ENCODE measurements at regions not wholly inside any gene's neighbourhood (a gene's known extent, or its start where the extent isn't known, plus 50 kb on each side); places are given as distances from the start of the nearest gene placed in this dataset.

DNA sequence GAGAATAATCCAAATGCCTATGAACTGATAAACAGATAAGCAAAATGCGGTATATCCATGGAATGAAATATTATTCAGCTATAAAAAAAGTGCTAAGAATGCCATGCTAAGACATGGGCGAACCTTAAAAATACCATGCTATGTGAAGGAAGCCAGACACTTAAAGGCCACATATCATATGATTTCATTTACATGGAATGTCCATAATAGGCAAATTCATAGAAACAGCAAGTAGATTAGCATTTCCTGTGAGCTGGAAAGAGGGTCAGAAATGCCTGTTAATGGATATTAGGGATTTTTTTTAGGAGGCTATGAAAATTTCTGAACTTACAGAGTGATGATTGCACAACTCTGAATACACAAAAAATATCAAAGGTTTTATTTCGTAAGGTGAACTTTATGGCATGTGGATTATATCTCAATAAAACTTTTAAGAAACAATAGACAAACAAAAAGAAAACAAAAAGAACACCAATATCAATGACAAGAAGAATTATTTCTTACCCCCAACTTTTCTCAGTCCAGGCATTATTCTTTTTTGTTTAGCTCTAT, 1207.7 kb downstream of the SUCLG1 start:
- TF ChIP-seq, protein P1, sequence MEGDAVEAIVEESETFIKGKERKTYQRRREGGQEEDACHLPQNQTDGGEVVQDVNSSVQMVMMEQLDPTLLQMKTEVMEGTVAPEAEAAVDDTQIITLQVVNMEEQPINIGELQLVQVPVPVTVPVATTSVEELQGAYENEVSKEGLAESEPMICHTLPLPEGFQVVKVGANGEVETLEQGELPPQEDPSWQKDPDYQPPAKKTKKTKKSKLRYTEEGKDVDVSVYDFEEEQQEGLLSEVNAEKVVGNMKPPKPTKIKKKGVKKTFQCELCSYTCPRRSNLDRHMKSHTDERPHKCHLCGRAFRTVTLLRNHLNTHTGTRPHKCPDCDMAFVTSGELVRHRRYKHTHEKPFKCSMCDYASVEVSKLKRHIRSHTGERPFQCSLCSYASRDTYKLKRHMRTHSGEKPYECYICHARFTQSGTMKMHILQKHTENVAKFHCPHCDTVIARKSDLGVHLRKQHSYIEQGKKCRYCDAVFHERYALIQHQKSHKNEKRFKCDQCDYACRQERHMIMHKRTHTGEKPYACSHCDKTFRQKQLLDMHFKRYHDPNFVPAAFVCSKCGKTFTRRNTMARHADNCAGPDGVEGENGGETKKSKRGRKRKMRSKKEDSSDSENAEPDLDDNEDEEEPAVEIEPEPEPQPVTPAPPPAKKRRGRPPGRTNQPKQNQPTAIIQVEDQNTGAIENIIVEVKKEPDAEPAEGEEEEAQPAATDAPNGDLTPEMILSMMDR (IDR thresholded peaks at IDR 0.05): no peak
- no peak for TF ChIP-seq POLR2A (IDR thresholded peaks at IDR 0.05)

All from heart left ventricle (tissue), 13 donors.